GM23338 (cell line): ENCODE measurements at regions not wholly inside any gene's neighbourhood (a gene's known extent, or its start where the extent isn't known, plus 50 kb on each side); places are given as distances from the start of the nearest gene placed in this dataset.

Experiments used
- ATAC-seq: fragments of 200-7000 bp; cut with Tn5 transposase; 3 replicates; pipeline ENCODE4 v1.9.1; 2020
- DNase-seq: peaks from one replicate; pipeline ENCODE4 v3.0.0-alpha.2; 2015; ENCODE audit warnings: low spot score
- H2AFZ ChIP-seq: fragments of 200-600 bp; sonication (generic); 2 replicates; pipeline ENCODE4 v1.8.0; 2016; ENCODE audit warnings: antibody characterized with exemption, mild to moderate bottlenecking, moderate library complexity
- H3F3A ChIP-seq: fragments of 200-600 bp; sonication (generic); replicated peaks from 2 replicates; pipeline ENCODE4 v1.8.0; 2017; ENCODE audit warnings: antibody characterized with exemption, mixed run types, low read depth
- H3K27ac ChIP-seq: fragments of 200-600 bp; sonication (generic); 2 replicates; pipeline ENCODE4 v1.6.1; 2016; ENCODE audit warnings: low read depth
- H3K27me3 ChIP-seq: fragments of 200-600 bp; sonication (generic); 2 replicates; pipeline ENCODE4 v1.8.0; 2016; ENCODE audit warnings: mild to moderate bottlenecking, mixed run types, moderate library complexity; ENCODE audit not compliant: insufficient read depth
- H3K36me3 ChIP-seq: fragments of 200-600 bp; sonication (generic); 2 replicates; pipeline ENCODE4 v1.8.0; 2016; ENCODE audit warnings: mild to moderate bottlenecking; ENCODE audit not compliant: insufficient read depth
- H3K4me1 ChIP-seq: fragments of 200-600 bp; sonication (generic); 2 replicates; pipeline ENCODE4 v1.8.0; 2016; ENCODE audit warnings: mild to moderate bottlenecking, moderate library complexity; ENCODE audit not compliant: insufficient read depth
- H3K4me2 ChIP-seq: fragments of 200-600 bp; sonication (generic); 2 replicates; pipeline ENCODE4 v1.7.1; 2017; ENCODE audit warnings: mixed run types
- H3K4me3 ChIP-seq: fragments of 200-600 bp; sonication (generic); 2 replicates; pipeline ENCODE4 v1.6.1; 2016; ENCODE audit warnings: mixed run types
- H3K79me2 ChIP-seq: fragments of 200-600 bp; sonication (generic); replicated peaks from 2 replicates; pipeline ENCODE4 v1.8.0; 2017; ENCODE audit warnings: mild to moderate bottlenecking; ENCODE audit not compliant: insufficient read depth
- H3K9me2 ChIP-seq: fragments of 200-600 bp; sonication (generic); 2 replicates; pipeline ENCODE4 v1.8.0; 2017; ENCODE audit not compliant: insufficient read depth
- H4K20me1 ChIP-seq: fragments of 200-600 bp; sonication (generic); replicated peaks from 2 replicates; pipeline ENCODE4 v1.8.0; 2017; ENCODE audit warnings: mild to moderate bottlenecking; ENCODE audit not compliant: insufficient read depth
- H3K27ac Mint-ChIP-seq: 2 replicates; pipeline ENCODE4 v1.8.0; 2020; ENCODE audit warnings: inconsistent platforms, mild to moderate bottlenecking, moderate library complexity, mixed read lengths
- H3K27me3 Mint-ChIP-seq: 3 replicates; pipeline ENCODE4 v1.8.0; 2022; ENCODE audit warnings: low read depth, mild to moderate bottlenecking, moderate library complexity, mixed read lengths, inconsistent platforms; ENCODE audit not compliant: insufficient read depth, poor library complexity
- H3K36me3 Mint-ChIP-seq: 3 replicates; pipeline ENCODE4 v1.8.0; 2021; ENCODE audit warnings: low read depth, mild to moderate bottlenecking, inconsistent platforms, moderate library complexity, mixed read lengths
- H3K4me1 Mint-ChIP-seq: 3 replicates; pipeline ENCODE4 v1.8.0; 2020; ENCODE audit warnings: mild to moderate bottlenecking, inconsistent platforms, mixed read lengths
- H3K4me3 Mint-ChIP-seq: 3 replicates; pipeline ENCODE4 v1.8.0; 2021; ENCODE audit warnings: moderate library complexity, mild to moderate bottlenecking, inconsistent platforms, mixed read lengths
- H3K9me3 Mint-ChIP-seq: 3 replicates; pipeline ENCODE4 v1.8.0; 2020; ENCODE audit warnings: moderate library complexity, mild to moderate bottlenecking, inconsistent platforms, mixed read lengths
- CREB1 ChIP-seq: fragments of 250-450 bp; sonication (Bioruptor Pico); IDR thresholded peaks from 2 replicates; pipeline ENCODE4 v1.5.0; 2020; ENCODE audit warnings: low read depth, mild to moderate bottlenecking, moderate library complexity
- EZH2 ChIP-seq: fragments of 200-600 bp; sonication (generic); IDR thresholded peaks from one replicate; pipeline ENCODE4 v1.8.0; 2017; ENCODE audit warnings: antibody characterized with exemption, mild to moderate bottlenecking, low read depth; ENCODE audit not compliant: unreplicated experiment
- EZH2phosphoT487 ChIP-seq: fragments of 200-600 bp; sonication (generic); IDR thresholded peaks from one replicate; pipeline ENCODE4 v1.8.1; 2018; ENCODE audit warnings: antibody characterized with exemption; ENCODE audit not compliant: unreplicated experiment
- JUNB ChIP-seq: IDR thresholded peaks from one replicate; pipeline ENCODE4 v1.6.1; 2016; ENCODE audit warnings: antibody characterized with exemption; ENCODE audit not compliant: unreplicated experiment
- NANOG ChIP-seq: IDR thresholded peaks from 2 replicates; pipeline ENCODE4 v1.6.1; 2016; ENCODE audit warnings: antibody characterized with exemption, borderline replicate concordance
- POLR2AphosphoS5 ChIP-seq: IDR thresholded peaks from 2 replicates; pipeline ENCODE4 v1.6.1; 2016; ENCODE audit warnings: antibody characterized with exemption, low read depth
- STAT1 ChIP-seq: IDR thresholded peaks from one replicate; pipeline ENCODE4 v1.6.1; 2016; ENCODE audit warnings: antibody characterized with exemption; ENCODE audit not compliant: unreplicated experiment
- ZNF114 ChIP-seq: fragments of 250-450 bp; sonication (Bioruptor Pico); IDR thresholded peaks from 2 replicates; pipeline ENCODE4 v1.5.0; 2020; ENCODE audit warnings: mild to moderate bottlenecking, moderate library complexity
- ZNF331 ChIP-seq: fragments of 250-450 bp; sonication (Bioruptor Pico); IDR thresholded peaks from 2 replicates; pipeline ENCODE4 v1.5.0; 2020; ENCODE audit warnings: low read depth, mild to moderate bottlenecking, moderate library complexity
- TF ChIP-seq, protein P1 (sequence below), 2 experiments: fragments of 200-600 bp in 1 of 2; sonication (generic) in 1 of 2; conservative IDR thresholded peaks; 2 replicates each; pipeline versions ENCODE4 v1.5.1 to v1.6.1; 2016 to 2017; ENCODE audit warnings: antibody characterized with exemption in 2 of 2, low read depth in 2 of 2, mild to moderate bottlenecking in 2 of 2, moderate library complexity in 1 of 2
- TF ChIP-seq, protein P2 (sequence below): IDR thresholded peaks from one replicate; pipeline ENCODE4 v1.6.1; 2018; ENCODE audit warnings: antibody characterized with exemption; ENCODE audit not compliant: unreplicated experiment
- TF ChIP-seq, protein P3 (sequence below): IDR thresholded peaks from 2 replicates; pipeline ENCODE4 v1.6.1; 2016; ENCODE audit warnings: antibody characterized with exemption
- TF ChIP-seq, protein P4 (sequence below): fragments of 250-450 bp; sonication (Bioruptor Pico); IDR thresholded peaks from 2 replicates; pipeline ENCODE4 v1.5.0; 2020; ENCODE audit warnings: mild to moderate bottlenecking, moderate library complexity

DNA sequence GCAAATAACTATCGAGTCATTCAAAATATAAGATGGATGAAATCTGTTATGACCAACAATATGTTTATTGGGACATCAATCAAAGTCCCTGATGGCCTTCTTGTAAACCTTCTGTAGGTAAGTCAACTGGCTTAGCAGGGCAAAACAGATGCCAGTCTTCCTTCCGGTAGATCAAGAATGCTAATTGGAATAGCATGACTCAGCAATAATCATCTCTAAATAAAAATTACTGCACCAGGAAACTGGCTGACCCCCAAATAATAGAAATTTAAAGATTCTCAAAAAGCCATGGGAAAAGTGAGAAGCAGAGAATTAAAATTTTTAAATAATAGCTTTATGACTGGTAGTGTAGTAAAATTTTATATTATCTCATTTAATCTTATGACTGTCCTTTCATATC is 1005.4 kb downstream of the OLFM4 start:
- Histone ChIP-seq H3K79me2 (no peaks in the 10 kb centered on the region), H3K27ac (no peak overlapping the region), H4K20me1 (no peaks in the 10 kb centered on the region), H3K4me2 (no peak overlapping the region), H2AFZ (no peak overlapping the region), H3K4me3 (no peak overlapping the region), H3K27me3 (no peaks in the 10 kb centered on the region), H3K36me3 (no peaks in the 10 kb centered on the region), H3K4me1 (peaks cover 7% of the 10 kb centered on the region; the same call in 1 of the 2 replicates), H3F3A (no peaks in the 10 kb centered on the region), H3K9me2 (no peaks in the 10 kb centered on the region)
- H3K27me3 Mint-ChIP-seq, result no peaks in the 10 kb centered on the region
- peaks cover 30% of the 10 kb centered on the region for H3K9me3 Mint-ChIP-seq
- TF ChIP-seq NANOG (no peak), ZNF331 (no peak), ZNF114 (CRISPR knock-in tag) (no peak), POLR2AphosphoS5 (no peak), EZH2 (no peak), STAT1 (no peak), JUNB (no peak), EZH2phosphoT487 (no peak), CREB1 (CRISPR knock-in tag) (no peak)
- TF ChIP-seq, protein P1, sequence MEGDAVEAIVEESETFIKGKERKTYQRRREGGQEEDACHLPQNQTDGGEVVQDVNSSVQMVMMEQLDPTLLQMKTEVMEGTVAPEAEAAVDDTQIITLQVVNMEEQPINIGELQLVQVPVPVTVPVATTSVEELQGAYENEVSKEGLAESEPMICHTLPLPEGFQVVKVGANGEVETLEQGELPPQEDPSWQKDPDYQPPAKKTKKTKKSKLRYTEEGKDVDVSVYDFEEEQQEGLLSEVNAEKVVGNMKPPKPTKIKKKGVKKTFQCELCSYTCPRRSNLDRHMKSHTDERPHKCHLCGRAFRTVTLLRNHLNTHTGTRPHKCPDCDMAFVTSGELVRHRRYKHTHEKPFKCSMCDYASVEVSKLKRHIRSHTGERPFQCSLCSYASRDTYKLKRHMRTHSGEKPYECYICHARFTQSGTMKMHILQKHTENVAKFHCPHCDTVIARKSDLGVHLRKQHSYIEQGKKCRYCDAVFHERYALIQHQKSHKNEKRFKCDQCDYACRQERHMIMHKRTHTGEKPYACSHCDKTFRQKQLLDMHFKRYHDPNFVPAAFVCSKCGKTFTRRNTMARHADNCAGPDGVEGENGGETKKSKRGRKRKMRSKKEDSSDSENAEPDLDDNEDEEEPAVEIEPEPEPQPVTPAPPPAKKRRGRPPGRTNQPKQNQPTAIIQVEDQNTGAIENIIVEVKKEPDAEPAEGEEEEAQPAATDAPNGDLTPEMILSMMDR (conservative IDR thresholded peaks at IDR 0.05; ENCODE audit: low read depth in 2 of 2), result no peak
- TF ChIP-seq, protein P2, sequence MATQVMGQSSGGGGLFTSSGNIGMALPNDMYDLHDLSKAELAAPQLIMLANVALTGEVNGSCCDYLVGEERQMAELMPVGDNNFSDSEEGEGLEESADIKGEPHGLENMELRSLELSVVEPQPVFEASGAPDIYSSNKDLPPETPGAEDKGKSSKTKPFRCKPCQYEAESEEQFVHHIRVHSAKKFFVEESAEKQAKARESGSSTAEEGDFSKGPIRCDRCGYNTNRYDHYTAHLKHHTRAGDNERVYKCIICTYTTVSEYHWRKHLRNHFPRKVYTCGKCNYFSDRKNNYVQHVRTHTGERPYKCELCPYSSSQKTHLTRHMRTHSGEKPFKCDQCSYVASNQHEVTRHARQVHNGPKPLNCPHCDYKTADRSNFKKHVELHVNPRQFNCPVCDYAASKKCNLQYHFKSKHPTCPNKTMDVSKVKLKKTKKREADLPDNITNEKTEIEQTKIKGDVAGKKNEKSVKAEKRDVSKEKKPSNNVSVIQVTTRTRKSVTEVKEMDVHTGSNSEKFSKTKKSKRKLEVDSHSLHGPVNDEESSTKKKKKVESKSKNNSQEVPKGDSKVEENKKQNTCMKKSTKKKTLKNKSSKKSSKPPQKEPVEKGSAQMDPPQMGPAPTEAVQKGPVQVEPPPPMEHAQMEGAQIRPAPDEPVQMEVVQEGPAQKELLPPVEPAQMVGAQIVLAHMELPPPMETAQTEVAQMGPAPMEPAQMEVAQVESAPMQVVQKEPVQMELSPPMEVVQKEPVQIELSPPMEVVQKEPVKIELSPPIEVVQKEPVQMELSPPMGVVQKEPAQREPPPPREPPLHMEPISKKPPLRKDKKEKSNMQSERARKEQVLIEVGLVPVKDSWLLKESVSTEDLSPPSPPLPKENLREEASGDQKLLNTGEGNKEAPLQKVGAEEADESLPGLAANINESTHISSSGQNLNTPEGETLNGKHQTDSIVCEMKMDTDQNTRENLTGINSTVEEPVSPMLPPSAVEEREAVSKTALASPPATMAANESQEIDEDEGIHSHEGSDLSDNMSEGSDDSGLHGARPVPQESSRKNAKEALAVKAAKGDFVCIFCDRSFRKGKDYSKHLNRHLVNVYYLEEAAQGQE, result no peak
- TF ChIP-seq, protein P3, sequence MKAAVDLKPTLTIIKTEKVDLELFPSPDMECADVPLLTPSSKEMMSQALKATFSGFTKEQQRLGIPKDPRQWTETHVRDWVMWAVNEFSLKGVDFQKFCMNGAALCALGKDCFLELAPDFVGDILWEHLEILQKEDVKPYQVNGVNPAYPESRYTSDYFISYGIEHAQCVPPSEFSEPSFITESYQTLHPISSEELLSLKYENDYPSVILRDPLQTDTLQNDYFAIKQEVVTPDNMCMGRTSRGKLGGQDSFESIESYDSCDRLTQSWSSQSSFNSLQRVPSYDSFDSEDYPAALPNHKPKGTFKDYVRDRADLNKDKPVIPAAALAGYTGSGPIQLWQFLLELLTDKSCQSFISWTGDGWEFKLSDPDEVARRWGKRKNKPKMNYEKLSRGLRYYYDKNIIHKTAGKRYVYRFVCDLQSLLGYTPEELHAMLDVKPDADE, result no peak
- TF ChIP-seq, protein P4, sequence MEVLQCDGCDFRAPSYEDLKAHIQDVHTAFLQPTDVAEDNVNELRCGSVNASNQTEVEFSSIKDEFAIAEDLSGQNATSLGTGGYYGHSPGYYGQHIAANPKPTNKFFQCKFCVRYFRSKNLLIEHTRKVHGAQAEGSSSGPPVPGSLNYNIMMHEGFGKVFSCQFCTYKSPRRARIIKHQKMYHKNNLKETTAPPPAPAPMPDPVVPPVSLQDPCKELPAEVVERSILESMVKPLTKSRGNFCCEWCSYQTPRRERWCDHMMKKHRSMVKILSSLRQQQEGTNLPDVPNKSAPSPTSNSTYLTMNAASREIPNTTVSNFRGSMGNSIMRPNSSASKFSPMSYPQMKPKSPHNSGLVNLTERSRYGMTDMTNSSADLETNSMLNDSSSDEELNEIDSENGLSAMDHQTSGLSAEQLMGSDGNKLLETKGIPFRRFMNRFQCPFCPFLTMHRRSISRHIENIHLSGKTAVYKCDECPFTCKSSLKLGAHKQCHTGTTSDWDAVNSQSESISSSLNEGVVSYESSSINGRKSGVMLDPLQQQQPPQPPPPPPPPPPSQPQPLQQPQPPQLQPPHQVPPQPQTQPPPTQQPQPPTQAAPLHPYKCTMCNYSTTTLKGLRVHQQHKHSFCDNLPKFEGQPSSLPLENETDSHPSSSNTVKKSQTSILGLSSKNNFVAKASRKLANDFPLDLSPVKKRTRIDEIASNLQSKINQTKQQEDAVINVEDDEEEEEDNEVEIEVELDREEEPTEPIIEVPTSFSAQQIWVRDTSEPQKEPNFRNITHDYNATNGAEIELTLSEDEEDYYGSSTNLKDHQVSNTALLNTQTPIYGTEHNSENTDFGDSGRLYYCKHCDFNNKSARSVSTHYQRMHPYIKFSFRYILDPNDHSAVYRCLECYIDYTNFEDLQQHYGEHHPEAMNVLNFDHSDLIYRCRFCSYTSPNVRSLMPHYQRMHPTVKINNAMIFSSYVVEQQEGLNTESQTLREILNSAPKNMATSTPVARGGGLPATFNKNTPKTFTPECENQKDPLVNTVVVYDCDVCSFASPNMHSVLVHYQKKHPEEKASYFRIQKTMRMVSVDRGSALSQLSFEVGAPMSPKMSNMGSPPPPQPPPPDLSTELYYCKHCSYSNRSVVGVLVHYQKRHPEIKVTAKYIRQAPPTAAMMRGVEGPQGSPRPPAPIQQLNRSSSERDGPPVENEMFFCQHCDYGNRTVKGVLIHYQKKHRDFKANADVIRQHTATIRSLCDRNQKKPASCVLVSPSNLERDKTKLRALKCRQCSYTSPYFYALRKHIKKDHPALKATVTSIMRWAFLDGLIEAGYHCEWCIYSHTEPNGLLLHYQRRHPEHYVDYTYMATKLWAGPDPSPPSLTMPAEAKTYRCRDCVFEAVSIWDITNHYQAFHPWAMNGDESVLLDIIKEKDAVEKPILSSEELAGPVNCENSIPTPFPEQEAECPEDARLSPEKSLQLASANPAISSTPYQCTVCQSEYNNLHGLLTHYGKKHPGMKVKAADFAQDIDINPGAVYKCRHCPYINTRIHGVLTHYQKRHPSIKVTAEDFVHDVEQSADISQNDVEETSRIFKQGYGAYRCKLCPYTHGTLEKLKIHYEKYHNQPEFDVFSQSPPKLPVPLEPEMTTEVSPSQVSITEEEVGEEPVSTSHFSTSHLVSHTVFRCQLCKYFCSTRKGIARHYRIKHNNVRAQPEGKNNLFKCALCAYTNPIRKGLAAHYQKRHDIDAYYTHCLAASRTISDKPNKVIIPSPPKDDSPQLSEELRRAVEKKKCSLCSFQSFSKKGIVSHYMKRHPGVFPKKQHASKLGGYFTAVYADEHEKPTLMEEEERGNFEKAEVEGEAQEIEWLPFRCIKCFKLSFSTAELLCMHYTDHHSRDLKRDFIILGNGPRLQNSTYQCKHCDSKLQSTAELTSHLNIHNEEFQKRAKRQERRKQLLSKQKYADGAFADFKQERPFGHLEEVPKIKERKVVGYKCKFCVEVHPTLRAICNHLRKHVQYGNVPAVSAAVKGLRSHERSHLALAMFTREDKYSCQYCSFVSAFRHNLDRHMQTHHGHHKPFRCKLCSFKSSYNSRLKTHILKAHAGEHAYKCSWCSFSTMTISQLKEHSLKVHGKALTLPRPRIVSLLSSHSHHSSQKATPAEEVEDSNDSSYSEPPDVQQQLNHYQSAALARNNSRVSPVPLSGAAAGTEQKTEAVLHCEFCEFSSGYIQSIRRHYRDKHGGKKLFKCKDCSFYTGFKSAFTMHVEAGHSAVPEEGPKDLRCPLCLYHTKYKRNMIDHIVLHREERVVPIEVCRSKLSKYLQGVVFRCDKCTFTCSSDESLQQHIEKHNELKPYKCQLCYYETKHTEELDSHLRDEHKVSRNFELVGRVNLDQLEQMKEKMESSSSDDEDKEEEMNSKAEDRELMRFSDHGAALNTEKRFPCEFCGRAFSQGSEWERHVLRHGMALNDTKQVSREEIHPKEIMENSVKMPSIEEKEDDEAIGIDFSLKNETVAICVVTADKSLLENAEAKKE (CRISPR knock-in tag), result no peak
- no peak overlapping the region for H3K27ac Mint-ChIP-seq
- DNase-seq, result no peak
- no peak overlapping the region for H3K4me3 Mint-ChIP-seq
- no peak for ATAC-seq
- peaks cover 25% of the 10 kb centered on the region; the same call in 2 of the 3 replicates for H3K36me3 Mint-ChIP-seq
- H3K4me1 Mint-ChIP-seq, result peaks cover 7% of the 10 kb centered on the region; the same call in 2 of the 3 replicates
